Neutrophil (primary cell): ENCODE measurements at regions not wholly inside any gene's neighbourhood (a gene's known extent, or its start where the extent isn't known, plus 50 kb on each side); places are given as distances from the start of the nearest gene placed in this dataset.

Source experiments
- H3K27ac ChIP-seq: fragments of 200-600 bp; sonication (generic); 2 replicates; pipeline ENCODE4 v1.5.1; 2016; ENCODE audit warnings: mild to moderate bottlenecking, moderate library complexity
- H3K27me3 ChIP-seq: fragments of 200-600 bp; sonication (generic); 2 replicates; pipeline ENCODE4 v1.6.0; 2016; ENCODE audit warnings: mild to moderate bottlenecking
- H3K36me3 ChIP-seq: fragments of 200-600 bp; sonication (generic); 2 replicates; pipeline ENCODE4 v1.5.1; 2017
- H3K4me1 ChIP-seq, 2 experiments: fragments of 200-600 bp in 1 of 2; sonication (generic) in 1 of 2; 1 replicate in 1 of 2; 2 replicates in 1 of 2; pipeline versions ENCODE4 v1.5.1 to v1.6.1; 2013 to 2016; ENCODE audit warnings: low read depth in 1 of 2, low read length in 1 of 2, mild to moderate bottlenecking in 1 of 2, moderate library complexity in 1 of 2; ENCODE audit not compliant: control insufficient read depth in 1 of 2, insufficient read depth in 1 of 2
- H3K4me3 ChIP-seq, 2 experiments: fragments of 200-600 bp in 1 of 2; sonication (generic) in 1 of 2; 1 replicate in 1 of 2; 2 replicates in 1 of 2; pipeline ENCODE4 v1.5.1; 2013 to 2016; ENCODE audit warnings: low read depth in 1 of 2, low read length in 1 of 2, mild to moderate bottlenecking in 1 of 2, moderate library complexity in 1 of 2
- H3K9me3 ChIP-seq: fragments of 200-600 bp; sonication (generic); 2 replicates; pipeline ENCODE4 v1.5.1; 2016
- CTCF ChIP-seq: fragments of 200-600 bp; sonication (generic); IDR thresholded peaks from 2 replicates; pipeline ENCODE4 v1.5.1; 2016; ENCODE audit warnings: antibody characterized with exemption

GRCh38 chr5:60260658-60261057 is 367.1 kb upstream of the PDE4D start:
- H3K36me3 ChIP-seq: no peaks in the 10 kb centered on the region
- no peak for TF ChIP-seq CTCF
- H3K4me1 ChIP-seq: peaks cover 89 to 98% of the 10 kb centered on the region in 2 experiments

GRCh38 chr5:60259730-60260129 is 366.2 kb upstream of the PDE4D start:
- Histone ChIP-seq H3K27ac (peak overlapping the region; percentile 77), H3K27me3 (no peaks in the 10 kb centered on the region), H3K4me3 (no peak overlapping the region), H3K9me3 (no peaks in the 10 kb centered on the region), H3K4me1 (peaks cover 80 to 89% of the 10 kb centered on the region in 2 experiments), H3K36me3 (no peaks in the 10 kb centered on the region)
- TF ChIP-seq CTCF: no peak

More at GRCh38 chr5:60260658-60261057, 367.1 kb upstream of the PDE4D start:
- H3K9me3 ChIP-seq: no peaks in the 10 kb centered on the region
- peak overlapping the region; percentile 70 for H3K27ac ChIP-seq
- H3K4me3 ChIP-seq: no peak overlapping the region
- no peaks in the 10 kb centered on the region for H3K27me3 ChIP-seq

GRCh38 chr5:60257596-60258271 is 364.2 kb upstream of the PDE4D start:
- H3K27ac ChIP-seq: peak overlapping the region; percentile 77
- H3K4me1 ChIP-seq: peaks cover 62 to 70% of the 10 kb centered on the region in 2 experiments
- no peak for TF ChIP-seq CTCF
- no peaks in the 10 kb centered on the region for H3K27me3 ChIP-seq
- H3K9me3 ChIP-seq: no peaks in the 10 kb centered on the region
- no peaks in the 10 kb centered on the region for H3K36me3 ChIP-seq
- H3K4me3 ChIP-seq: peak overlapping the region; percentile 1 to 26

- Histone ChIP-seq H3K27me3 (no peaks in the 10 kb centered on the region), H3K36me3 (no peaks in the 10 kb centered on the region), H3K27ac (peak overlapping the region; percentile 39), H3K4me3 (no peak overlapping the region), H3K9me3 (no peaks in the 10 kb centered on the region), H3K4me1 (peaks cover 50 to 58% of the 10 kb centered on the region in 2 experiments)
- TF ChIP-seq CTCF: no peak
Observed at GRCh38 chr5:60256546-60256945, 363.0 kb upstream of the PDE4D start.

GRCh38 chr5:60248901-60249300 is 355.4 kb upstream of the PDE4D start:
- TF ChIP-seq CTCF: no peak
- peak overlapping the region; percentile 74 for H3K27ac ChIP-seq
- H3K4me1 ChIP-seq: peaks cover 42 to 56% of the 10 kb centered on the region in 2 experiments
- no peaks in the 10 kb centered on the region for H3K36me3 ChIP-seq
- no peaks in the 10 kb centered on the region for H3K9me3 ChIP-seq
- peak overlapping the region; percentile 2 to 34 for H3K4me3 ChIP-seq
- H3K27me3 ChIP-seq: no peaks in the 10 kb centered on the region
